Keratinocyte (primary cell): ENCODE measurements at regions not wholly inside any gene's neighbourhood (a gene's known extent, or its start where the extent isn't known, plus 50 kb on each side); places are given as distances from the start of the nearest gene placed in this dataset.

Source experiments
- DNase-seq: peaks from one replicate; pipeline ENCODE4 v3.0.0-alpha.2; 2011; ENCODE audit warnings: low read depth, missing footprints, low spot score
- FAIRE-seq: peaks from 2 replicates; lab custom pipeline; 2011; peaks lifted over from hg19 to GRCh38; lab: Jason Lieb, UNC
- H2AFZ ChIP-seq: 2 replicates; pipeline ENCODE4 v1.6.0; 2012; ENCODE audit warnings: low read length, control low read depth, inconsistent platforms; ENCODE audit not compliant: control insufficient read depth
- H3K27ac ChIP-seq: 2 replicates; pipeline ENCODE4 v1.5.1; 2011; ENCODE audit warnings: low read length; ENCODE audit not compliant: control insufficient read depth, insufficient read depth
- H3K27me3 ChIP-seq: 3 replicates; pipeline ENCODE4 v1.6.0; 2011; ENCODE audit warnings: low read length; ENCODE audit not compliant: control insufficient read depth, insufficient read depth; ENCODE audit errors: extremely low read depth
- H3K36me3 ChIP-seq, 2 experiments: 2 replicates in 1 of 2; 3 replicates in 1 of 2; pipeline ENCODE4 v1.5.1; 2011; ENCODE audit warnings: low read length in 2 of 2, mild to moderate bottlenecking in 1 of 2; ENCODE audit not compliant: control insufficient read depth in 2 of 2, insufficient read depth in 2 of 2; ENCODE audit errors: extremely low read depth in 1 of 2
- H3K4me1 ChIP-seq: 3 replicates; pipeline ENCODE4 v1.5.1; 2011; ENCODE audit warnings: low read length; ENCODE audit not compliant: control insufficient read depth, insufficient read depth; ENCODE audit errors: extremely low read depth
- H3K4me2 ChIP-seq: 3 replicates; pipeline ENCODE4 v1.6.0; 2011; ENCODE audit warnings: low read depth, low read length; ENCODE audit not compliant: control insufficient read depth, insufficient read depth; ENCODE audit errors: extremely low read depth
- H3K4me3 ChIP-seq, 3 experiments: fragments of 200-600 bp in 1 of 3; sonication (generic) in 1 of 3; 2 replicates in 2 of 3; 3 replicates in 1 of 3; pipeline ENCODE4 v1.5.1; 2011 to 2016; ENCODE audit warnings: low read length in 3 of 3, mild to moderate bottlenecking in 3 of 3, control low read depth in 2 of 3, inconsistent platforms in 1 of 3, low read depth in 1 of 3, mixed read lengths in 1 of 3, mixed run types in 1 of 3, moderate library complexity in 1 of 3; ENCODE audit not compliant: control insufficient read depth in 2 of 3, insufficient read depth in 2 of 3; ENCODE audit errors: extremely low read depth in 1 of 3
- H3K79me2 ChIP-seq: 2 replicates; pipeline ENCODE4 v1.6.0; 2012; ENCODE audit warnings: low read length; ENCODE audit not compliant: control insufficient read depth, insufficient read depth
- H3K9ac ChIP-seq: 3 replicates; pipeline ENCODE4 v1.6.0; 2011; ENCODE audit warnings: low read length; ENCODE audit not compliant: control insufficient read depth, insufficient read depth; ENCODE audit errors: extremely low read depth
- H3K9me1 ChIP-seq: 3 replicates; pipeline ENCODE4 v1.6.0; 2011; ENCODE audit warnings: low read length; ENCODE audit not compliant: control insufficient read depth, insufficient read depth; ENCODE audit errors: extremely low read depth
- H3K9me3 ChIP-seq: 2 replicates; pipeline ENCODE4 v1.5.1; 2012; ENCODE audit warnings: low read depth, low read length; ENCODE audit not compliant: control insufficient read depth
- H4K20me1 ChIP-seq: 3 replicates; pipeline ENCODE4 v1.6.0; 2011; ENCODE audit warnings: low read length; ENCODE audit not compliant: control insufficient read depth, insufficient read depth; ENCODE audit errors: extremely low read depth
- CTCF ChIP-seq, 3 experiments: IDR thresholded peaks in 1 of 3; conservative IDR thresholded peaks in 1 of 3; optimal IDR thresholded peaks in 1 of 3; 2 replicates in 2 of 3; 3 replicates in 1 of 3; pipeline versions ENCODE3 to v1.5.1; 2011; ENCODE audit warnings: low read length in 3 of 3, mild to moderate bottlenecking in 3 of 3, moderate library complexity in 2 of 3, control low read depth in 1 of 3, inconsistent platforms in 1 of 3; ENCODE audit not compliant: insufficient read depth in 2 of 3; ENCODE audit errors: extremely low read depth in 1 of 3
- EZH2 ChIP-seq: IDR thresholded peaks from one replicate; pipeline ENCODE4 v1.6.1; 2012; ENCODE audit warnings: inconsistent platforms, mild to moderate bottlenecking, low read length, moderate library complexity
- dilution Hi-C: fragments of 300-500 bp; cut with MboI; formaldehyde crosslinking; loops from one replicate; pipeline ENCODE4 v1.7.0; 2020; ENCODE audit warnings: low sequenced_read_pairs; ENCODE audit not compliant: extremely low pct_ligation_motif_present

- Histone ChIP-seq H2AFZ (no peak overlapping the region), H3K9me3 (no peaks in the 10 kb centered on the region), H3K4me2 (no peak overlapping the region), H3K4me3 (no peak overlapping the region), H3K36me3 (no peaks in the 10 kb centered on the region), H3K79me2 (no peaks in the 10 kb centered on the region), H3K27me3 (no peaks in the 10 kb centered on the region), H4K20me1 (no peaks in the 10 kb centered on the region), H3K4me1 (no peaks in the 10 kb centered on the region), H3K9me1 (no peaks in the 10 kb centered on the region), H3K9ac (no peak overlapping the region), H3K27ac (no peak overlapping the region)
- dilution Hi-C loops, result no loop called here
- no peak for TF ChIP-seq CTCF (optimal IDR thresholded peaks at IDR 0.05 in 1 of 3, IDR thresholded peaks at IDR 0.05 in 1 of 3, conservative IDR thresholded peaks at IDR 0.05 in 1 of 3; ENCODE audit: extremely low read depth in 1 of 3, insufficient read depth in 2 of 3, low read length in 3 of 3)
- TF ChIP-seq EZH2, result no peak
- no peak for FAIRE-seq
- no peak for DNase-seq
These were observed 63.1 kb upstream of the MEOX2 start for GRCh38 chr7:15749631-15750030.

GRCh38 chr7:15747712-15748111, 61.2 kb upstream of the MEOX2 start:
- Histone ChIP-seq H3K36me3 (no peaks in the 10 kb centered on the region), H3K9me3 (no peaks in the 10 kb centered on the region), H3K9ac (no peak overlapping the region), H2AFZ (no peak overlapping the region), H3K27me3 (no peaks in the 10 kb centered on the region), H3K4me3 (no peak overlapping the region), H3K79me2 (no peaks in the 10 kb centered on the region), H4K20me1 (no peaks in the 10 kb centered on the region), H3K9me1 (no peaks in the 10 kb centered on the region), H3K27ac (no peak overlapping the region), H3K4me2 (no peak overlapping the region), H3K4me1 (no peaks in the 10 kb centered on the region)
- FAIRE-seq, result no peak
- TF ChIP-seq CTCF (optimal IDR thresholded peaks at IDR 0.05 in 1 of 3, IDR thresholded peaks at IDR 0.05 in 1 of 3, conservative IDR thresholded peaks at IDR 0.05 in 1 of 3; ENCODE audit: extremely low read depth in 1 of 3, insufficient read depth in 2 of 3, low read length in 3 of 3) (no peak), EZH2 (no peak)
- dilution Hi-C loops, result no loop called here
- no peak for DNase-seq
